Glutamatergic neuron (in vitro differentiated cells): ENCODE measurements at regions not wholly inside any gene's neighbourhood (a gene's known extent, or its start where the extent isn't known, plus 50 kb on each side); places are given as distances from the start of the nearest gene placed in this dataset.

Source experiments
- DNase-seq: peaks from one replicate; pipeline ENCODE4 v3.0.0; 2022
- H3K27ac Mint-ChIP-seq: one replicate; pipeline ENCODE4 v1.8.0; 2020; ENCODE audit warnings: mild to moderate bottlenecking, mixed read lengths, inconsistent platforms; ENCODE audit not compliant: unreplicated experiment
- H3K27me3 Mint-ChIP-seq: one replicate; pipeline ENCODE4 v1.8.0; 2020; ENCODE audit warnings: mild to moderate bottlenecking, moderate library complexity, mixed read lengths, inconsistent platforms; ENCODE audit not compliant: unreplicated experiment
- H3K36me3 Mint-ChIP-seq: one replicate; pipeline ENCODE4 v1.8.0; 2020; ENCODE audit warnings: mild to moderate bottlenecking, mixed read lengths, inconsistent platforms; ENCODE audit not compliant: unreplicated experiment
- H3K4me1 Mint-ChIP-seq: one replicate; pipeline ENCODE4 v1.8.0; 2020; ENCODE audit warnings: mild to moderate bottlenecking, low read depth, mixed read lengths, inconsistent platforms; ENCODE audit not compliant: unreplicated experiment
- H3K4me3 Mint-ChIP-seq: one replicate; pipeline ENCODE4 v1.8.0; 2020; ENCODE audit warnings: mild to moderate bottlenecking, mixed read lengths, inconsistent platforms; ENCODE audit not compliant: unreplicated experiment
- H3K9me3 Mint-ChIP-seq: one replicate; pipeline ENCODE4 v1.8.0; 2020; ENCODE audit warnings: mild to moderate bottlenecking, moderate library complexity, mixed read lengths, inconsistent platforms; ENCODE audit not compliant: unreplicated experiment
- CTCF ChIP-seq: fragments of 200-600 bp; sonication (generic); IDR thresholded peaks from one replicate; pipeline ENCODE4 v1.5.0; 2021; ENCODE audit not compliant: partially characterized antibody, unreplicated experiment

- H3K27me3 Mint-ChIP-seq = no peaks in the 10 kb centered on the region
- DNase-seq = no peak
- no peaks in the 10 kb centered on the region for H3K36me3 Mint-ChIP-seq
- no peaks in the 10 kb centered on the region for H3K4me1 Mint-ChIP-seq
- no peak overlapping the region for H3K4me3 Mint-ChIP-seq
- no peak overlapping the region for H3K27ac Mint-ChIP-seq
- no peaks in the 10 kb centered on the region for H3K9me3 Mint-ChIP-seq
- TF ChIP-seq CTCF = no peak
Observed at GRCh38 chr13:57553932-57554331, 77.6 kb upstream of the PCDH17 start.

- Mint-ChIP-seq H3K36me3 (no peaks in the 10 kb centered on the region), H3K4me1 (no peaks in the 10 kb centered on the region), H3K27me3 (no peaks in the 10 kb centered on the region), H3K4me3 (no peak overlapping the region), H3K9me3 (no peaks in the 10 kb centered on the region), H3K27ac (no peak overlapping the region)
- peak; percentile 80 for TF ChIP-seq CTCF
- DNase-seq = no peak
Observed at GRCh38 chr13:57558051-57558467, 73.5 kb upstream of the PCDH17 start.

GRCh38 chr13:57568865-57569264 is 62.7 kb upstream of the PCDH17 start:
- TF ChIP-seq CTCF = no peak
- Mint-ChIP-seq H3K4me3 (no peak overlapping the region), H3K27me3 (no peaks in the 10 kb centered on the region), H3K36me3 (no peaks in the 10 kb centered on the region), H3K4me1 (no peaks in the 10 kb centered on the region), H3K9me3 (no peaks in the 10 kb centered on the region), H3K27ac (no peak overlapping the region)
- no peak for DNase-seq

GRCh38 chr13:57569986-57570385 is 61.6 kb upstream of the PCDH17 start:
- no peaks in the 10 kb centered on the region for H3K9me3 Mint-ChIP-seq
- H3K36me3 Mint-ChIP-seq = no peaks in the 10 kb centered on the region
- no peak for TF ChIP-seq CTCF
- no peaks in the 10 kb centered on the region for H3K27me3 Mint-ChIP-seq
- no peak overlapping the region for H3K4me3 Mint-ChIP-seq
- H3K27ac Mint-ChIP-seq = no peak overlapping the region
- no peaks in the 10 kb centered on the region for H3K4me1 Mint-ChIP-seq
- no peak for DNase-seq
